IMR-90 (cell line): ENCODE measurements at regions not wholly inside any gene's neighbourhood (a gene's known extent, or its start where the extent isn't known, plus 50 kb on each side); places are given as distances from the start of the nearest gene placed in this dataset.
A peak's percentile ranks its signal among the peaks of the same experiment; 100 is the strongest.

ENCODE experiments used
- ATAC-seq: fragments of 200-7000 bp; cut with Tn5 transposase; 2 replicates; pipeline ENCODE4 v1.9.1; 2020; ENCODE audit warnings: low read depth, mild to moderate bottlenecking, moderate library complexity
- BruUV-seq: library from RNA; stranded (reverse); fragments of 400-500 nt; replicated peaks from 2 replicates; lab custom pipeline; 2021; lab: Mats Ljungman, UMichigan
- CTCF ChIA-PET: fragments of 300-600 bp; formaldehyde crosslinking; extraction: SDS; loops from one replicate; lab custom pipeline; 2021; ENCODE audit warnings: antibody characterized with exemption; lab: Yijun Ruan, JAX
- POLR2A ChIA-PET: fragments of 300-600 bp; sonication (Branson Sonifier 250); formaldehyde crosslinking; loops from one replicate; lab custom pipeline; 2022; ENCODE audit warnings: antibody characterized with exemption; ENCODE audit not compliant: unreplicated experiment; lab: Charles Lee
- DNase-seq: peaks from one replicate; pipeline ENCODE4 v3.0.0; 2013
- H2AFZ ChIP-seq: replicated peaks from 2 replicates; pipeline ENCODE3; 2013; ENCODE audit warnings: low read length, mild to moderate bottlenecking; ENCODE audit not compliant: poor library complexity
- H2AK5ac ChIP-seq: 2 replicates; pipeline ENCODE4 v1.6.1; 2013; ENCODE audit warnings: low read depth, low read length, inconsistent platforms
- H2AK9ac ChIP-seq: replicated peaks from 2 replicates; pipeline ENCODE3; 2013; ENCODE audit warnings: mild to moderate bottlenecking, low read depth, low read length, moderate library complexity; ENCODE audit not compliant: poor library complexity
- H2BK120ac ChIP-seq: 2 replicates; pipeline ENCODE4 v1.6.1; 2013; ENCODE audit warnings: low read depth, low read length, inconsistent platforms
- H2BK15ac ChIP-seq: 3 replicates; pipeline ENCODE4 v1.6.1; 2013; ENCODE audit warnings: low read depth, low read length, inconsistent platforms
- H2BK20ac ChIP-seq: 2 replicates; pipeline ENCODE4 v1.6.1; 2013; ENCODE audit warnings: low read depth, mild to moderate bottlenecking, inconsistent platforms, low read length, moderate library complexity
- H2BK5ac ChIP-seq: 2 replicates; pipeline ENCODE4 v1.6.1; 2013; ENCODE audit warnings: mild to moderate bottlenecking, low read depth, low read length, inconsistent platforms; ENCODE audit not compliant: poor library complexity, severe bottlenecking
- H3K14ac ChIP-seq: replicated peaks from 2 replicates; pipeline ENCODE4 v1.6.1; 2013; ENCODE audit warnings: low read depth, low read length, inconsistent platforms
- H3K18ac ChIP-seq: 2 replicates; pipeline ENCODE4 v1.6.1; 2013; ENCODE audit warnings: low read depth, low read length, control low read depth
- H3K23ac ChIP-seq: 2 replicates; pipeline ENCODE4 v1.6.1; 2013; ENCODE audit warnings: low read depth, low read length, inconsistent platforms
- H3K27ac ChIP-seq: 2 replicates; pipeline ENCODE4 v1.5.1; 2013; ENCODE audit warnings: mild to moderate bottlenecking, control low read depth, low read length; ENCODE audit not compliant: insufficient read depth
- H3K27me3 ChIP-seq: 2 replicates; pipeline ENCODE4 v1.6.1; 2013; ENCODE audit warnings: low read length; ENCODE audit not compliant: control insufficient read depth, insufficient read depth
- H3K36me3 ChIP-seq: 2 replicates; pipeline ENCODE4 v1.6.1; 2013; ENCODE audit warnings: low read length, mixed read lengths; ENCODE audit not compliant: control insufficient read depth, insufficient read depth
- H3K4ac ChIP-seq: 2 replicates; pipeline ENCODE4 v1.6.1; 2013; ENCODE audit warnings: low read depth, low read length, inconsistent platforms
- H3K4me1 ChIP-seq: 2 replicates; pipeline ENCODE4 v1.6.1; 2013; ENCODE audit warnings: low read length, mixed read lengths; ENCODE audit not compliant: control insufficient read depth, insufficient read depth
- H3K4me2 ChIP-seq: 2 replicates; pipeline ENCODE4 v1.6.1; 2013; ENCODE audit warnings: low read depth, mild to moderate bottlenecking, control low read depth, low read length, moderate library complexity
- H3K4me3 ChIP-seq: 2 replicates; pipeline ENCODE4 v1.5.1; 2013; ENCODE audit warnings: low read depth, mild to moderate bottlenecking, control low read depth, low read length, moderate library complexity; ENCODE audit not compliant: insufficient read depth
- H3K56ac ChIP-seq: 2 replicates; pipeline ENCODE4 v1.6.1; 2013; ENCODE audit warnings: low read length, inconsistent platforms; ENCODE audit not compliant: insufficient read depth; ENCODE audit errors: extremely low read depth
- H3K79me1 ChIP-seq, 2 experiments: 2 replicates each; pipeline ENCODE4 v1.6.1; 2013; ENCODE audit warnings: low read length in 2 of 2, inconsistent platforms in 1 of 2, low read depth in 1 of 2
- H3K9ac ChIP-seq: 2 replicates; pipeline ENCODE4 v1.6.1; 2013; ENCODE audit warnings: low read depth, low read length, control low read depth
- H3K9me1 ChIP-seq: 2 replicates; pipeline ENCODE4 v1.6.1; 2013; ENCODE audit warnings: low read length, inconsistent platforms; ENCODE audit not compliant: insufficient read depth
- H3K9me3 ChIP-seq: 2 replicates; pipeline ENCODE4 v1.6.1; 2013; ENCODE audit warnings: low read length; ENCODE audit not compliant: control insufficient read depth, insufficient read depth
- H4K20me1 ChIP-seq: 2 replicates; pipeline ENCODE4 v1.6.1; 2013; ENCODE audit warnings: low read length, inconsistent platforms; ENCODE audit not compliant: insufficient read depth
- H4K5ac ChIP-seq: 2 replicates; pipeline ENCODE4 v1.6.1; 2013; ENCODE audit warnings: mild to moderate bottlenecking, low read depth, low read length, control low read depth
- H4K8ac ChIP-seq, 2 experiments: 2 replicates each; pipeline ENCODE4 v1.6.1; 2013; ENCODE audit warnings: low read depth in 2 of 2, low read length in 2 of 2, control low read depth in 1 of 2, inconsistent platforms in 1 of 2
- H4K91ac ChIP-seq: 2 replicates; pipeline ENCODE4 v1.6.1; 2013; ENCODE audit warnings: low read depth, low read length, inconsistent platforms; ENCODE audit not compliant: insufficient read depth
- CEBPB ChIP-seq: IDR thresholded peaks from 2 replicates; pipeline ENCODE4 v1.6.1; 2012; ENCODE audit warnings: low read depth, low read length, improper control_type of control experiment
- CHD1 ChIP-seq: IDR thresholded peaks from 2 replicates; pipeline ENCODE4 v1.6.1; 2012; ENCODE audit warnings: low read depth, low read length, improper control_type of control experiment
- RAD21 ChIP-seq: IDR thresholded peaks from 2 replicates; pipeline ENCODE4 v1.6.1; 2012; ENCODE audit warnings: low read length, improper control_type of control experiment
- WGBS, 2 experiments: methylation state at CpG; one replicate each; pipeline versions ENCODE4 v1.1.5 to v1.1.7; 2013; ENCODE audit warnings: missing lambda C conversion rate in 2 of 2; ENCODE audit not compliant: insufficient read length in 1 of 2; ENCODE audit errors: extremely low coverage in 2 of 2; 5-methylcytosine and 5-hydroxymethylcytosine counted together
- dilution Hi-C: fragments of 300-500 bp; cut with HindIII; formaldehyde crosslinking; loops from one replicate; pipeline ENCODE4 v1.14.3; 2018; ENCODE audit warnings: low sequenced_read_pairs; ENCODE audit not compliant: unreplicated experiment
- in situ Hi-C: fragments of 300-500 bp; cut with MboI; formaldehyde crosslinking; loops from 3 replicates; pipeline ENCODE4 v1.14.3; 2019; ENCODE audit warnings: low sequenced_read_pairs, inconsistent platforms, mixed read lengths
- intact Hi-C: fragments of 100-400 bp; cut with micrococcal nuclease; formaldehyde crosslinking; loops from 2 replicates; pipeline ENCODE4 v1.10.0; 2022

DNA sequence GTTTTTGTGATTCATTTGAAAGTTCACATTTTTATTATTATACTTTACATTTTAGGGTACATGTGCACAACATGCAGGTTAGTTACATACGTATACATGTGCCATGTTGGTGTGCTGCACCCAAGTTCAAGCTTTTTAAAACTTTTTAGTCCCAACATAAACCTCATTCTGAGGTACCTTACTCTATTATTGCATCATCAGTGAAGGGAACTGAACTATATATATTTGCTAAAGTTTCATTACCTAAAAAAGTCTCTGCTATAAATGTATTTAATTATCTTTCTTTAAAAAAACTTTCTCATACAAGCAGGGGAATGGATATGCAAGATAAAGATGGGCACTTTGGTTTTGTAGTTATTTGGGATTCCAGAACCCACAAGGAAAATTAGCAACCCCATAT is 931.4 kb upstream of the ADGRL2 start:
- Histone ChIP-seq H3K56ac (no peak overlapping the region), H2BK120ac (no peak overlapping the region), H3K23ac (no peak overlapping the region), H3K9ac (no peak overlapping the region), H3K9me1 (no peaks in the 10 kb centered on the region), H3K79me1 (no peaks in the 10 kb centered on the region), H4K5ac (no peak overlapping the region), H3K36me3 (no peaks in the 10 kb centered on the region), H3K4ac (no peak overlapping the region), H3K4me2 (no peak overlapping the region), H3K14ac (no peak overlapping the region), H2AFZ (no peak overlapping the region), H3K27ac (no peak overlapping the region), H2AK9ac (no peak overlapping the region), H3K4me3 (no peak overlapping the region), H3K27me3 (no peaks in the 10 kb centered on the region), H3K9me3 (no peaks in the 10 kb centered on the region), H4K20me1 (no peaks in the 10 kb centered on the region), H2BK20ac (no peak overlapping the region), H3K4me1 (no peaks in the 10 kb centered on the region), H4K8ac (no peak overlapping the region), H2BK15ac (no peak overlapping the region), H3K18ac (no peak overlapping the region), H2BK5ac (no peak overlapping the region), H2AK5ac (no peak overlapping the region), H4K91ac (no peak overlapping the region)
- no CpG with 5 or more reads among the region's 1 CpG for WGBS, 2 experiments
- CTCF ChIA-PET: no interaction called here
- intact Hi-C loops: no loop called here
- DNase-seq (no peak), ATAC-seq (no peak)
- BruUV-seq: no TSS peak
- TF ChIP-seq CEBPB (peak; percentile 60), CHD1 (no peak), RAD21 (no peak)
- in situ Hi-C loops: no loop called here
- dilution Hi-C loops: no loop called here
- POLR2A ChIA-PET: no interaction called here
